GM21723 (cell line): ENCODE measurements at regions not wholly inside any gene's neighbourhood (a gene's known extent, or its start where the extent isn't known, plus 50 kb on each side); places are given as distances from the start of the nearest gene placed in this dataset.
A peak's percentile ranks its signal among the peaks of the same experiment; 100 is the strongest.
"Not testable (repeated sequence)": the region's sequence is repeated elsewhere in the genome, so short reads cannot be mapped to it uniquely, and the experiment has no call there.

ENCODE experiments used
- ATAC-seq: cut with Tn5 transposase; IDR thresholded peaks from one replicate; pipeline ENCODE4 v1.9.1; 2021; ENCODE audit warnings: mild to moderate bottlenecking, moderate library complexity; ENCODE audit not compliant: unreplicated experiment

- ATAC-seq, result not testable (repeated sequence)
These were observed 290.3 kb upstream of the PLGLB1 start for GRCh38 chr2:87311896-87312441.

DNA sequence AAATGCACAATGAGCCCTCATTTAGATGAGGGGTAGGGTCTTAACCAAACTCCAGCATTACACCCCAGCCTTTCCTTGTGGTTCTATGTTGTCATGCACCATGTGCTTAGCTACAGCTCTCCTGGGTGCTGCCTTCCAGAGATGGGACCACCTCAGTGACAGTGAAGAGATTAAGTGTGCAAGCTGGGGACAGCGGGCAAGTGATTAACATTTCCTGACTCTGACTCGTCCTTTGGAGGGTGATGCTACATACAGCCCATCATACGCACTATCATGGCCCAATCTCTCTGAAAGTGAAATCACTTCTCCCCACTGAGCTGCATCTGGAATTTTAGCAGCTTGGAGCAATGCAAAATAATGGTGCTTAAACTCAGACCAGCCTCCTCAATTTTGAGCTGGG, 293.0 kb upstream of the PLGLB1 start:
- not testable (repeated sequence) for ATAC-seq

DNA sequence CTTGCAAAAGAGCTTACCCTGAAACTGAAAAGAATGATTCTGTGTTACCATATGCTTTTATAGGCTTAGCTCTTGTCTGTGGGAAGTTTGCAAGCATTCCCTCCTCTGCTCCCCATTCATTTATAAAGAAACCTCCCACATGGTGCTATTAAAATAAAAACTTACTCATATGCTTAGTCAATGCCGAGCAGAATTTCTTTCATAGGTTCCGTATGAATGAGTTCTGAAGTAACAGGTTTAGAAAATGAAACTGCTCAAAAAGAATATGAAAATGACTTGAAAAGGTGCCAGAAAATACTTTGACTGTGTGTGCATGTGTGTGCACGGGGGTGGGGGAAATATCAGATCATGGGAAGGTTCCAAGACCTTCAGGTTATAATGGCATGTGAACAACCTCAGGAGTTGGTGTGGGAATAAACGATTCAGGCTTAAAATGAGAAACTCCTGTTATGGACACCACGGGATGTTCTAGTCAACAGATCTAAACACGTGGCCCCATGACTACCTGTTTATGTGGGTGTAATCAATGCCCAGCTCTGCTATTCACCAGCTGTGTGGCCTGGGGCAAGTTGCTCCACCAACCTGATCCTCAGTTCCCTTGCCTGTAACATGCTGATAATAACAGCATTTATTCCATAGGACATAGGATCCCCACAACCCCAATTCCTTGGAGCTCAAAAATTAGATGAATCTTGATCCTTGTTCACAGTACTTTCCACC, 293.7 kb upstream of the PLGLB1 start:
- peak; percentile 76 for ATAC-seq

GRCh38 chr2:87317193-87317592, 295.5 kb upstream of the PLGLB1 start:
- ATAC-seq, result not testable (repeated sequence)

DNA sequence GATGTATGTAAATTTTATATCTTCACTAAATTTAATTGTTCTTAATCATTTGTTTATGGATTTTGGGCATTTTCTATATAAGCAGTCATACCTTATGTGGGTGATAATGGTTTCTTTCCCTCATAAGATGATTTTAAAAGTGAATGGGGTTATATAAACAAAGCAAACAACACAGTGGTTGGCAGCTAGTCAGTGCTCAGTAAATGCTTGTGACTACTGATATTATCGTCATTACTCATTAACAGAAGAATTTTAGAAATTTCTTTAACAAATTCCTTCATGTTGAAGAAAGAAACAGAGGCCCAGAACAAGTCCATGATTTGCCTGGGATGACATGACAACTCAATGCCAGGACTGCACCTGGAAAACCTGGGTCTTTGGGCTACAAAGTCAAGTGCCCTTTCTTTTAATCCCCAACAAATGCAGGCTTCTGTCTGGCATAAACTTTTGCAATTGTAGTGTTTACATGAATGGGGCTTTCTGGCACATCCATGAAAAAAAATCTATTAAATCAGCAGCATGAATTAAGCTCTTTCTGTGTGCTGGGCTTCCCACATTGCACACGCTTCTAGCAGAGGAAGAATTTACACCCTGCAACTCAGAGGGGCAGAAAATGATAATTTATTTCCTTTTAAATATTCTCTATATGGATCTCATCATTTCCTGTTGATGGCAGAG, 297.3 kb upstream of the PLGLB1 start:
- not testable (repeated sequence) for ATAC-seq

GRCh38 chr2:87319705-87320104, 298.1 kb upstream of the PLGLB1 start:
- ATAC-seq, result not testable (repeated sequence)

- ATAC-seq, result not testable (repeated sequence)
These were observed 299.6 kb upstream of the PLGLB1 start for GRCh38 chr2:87321201-87321600.

DNA sequence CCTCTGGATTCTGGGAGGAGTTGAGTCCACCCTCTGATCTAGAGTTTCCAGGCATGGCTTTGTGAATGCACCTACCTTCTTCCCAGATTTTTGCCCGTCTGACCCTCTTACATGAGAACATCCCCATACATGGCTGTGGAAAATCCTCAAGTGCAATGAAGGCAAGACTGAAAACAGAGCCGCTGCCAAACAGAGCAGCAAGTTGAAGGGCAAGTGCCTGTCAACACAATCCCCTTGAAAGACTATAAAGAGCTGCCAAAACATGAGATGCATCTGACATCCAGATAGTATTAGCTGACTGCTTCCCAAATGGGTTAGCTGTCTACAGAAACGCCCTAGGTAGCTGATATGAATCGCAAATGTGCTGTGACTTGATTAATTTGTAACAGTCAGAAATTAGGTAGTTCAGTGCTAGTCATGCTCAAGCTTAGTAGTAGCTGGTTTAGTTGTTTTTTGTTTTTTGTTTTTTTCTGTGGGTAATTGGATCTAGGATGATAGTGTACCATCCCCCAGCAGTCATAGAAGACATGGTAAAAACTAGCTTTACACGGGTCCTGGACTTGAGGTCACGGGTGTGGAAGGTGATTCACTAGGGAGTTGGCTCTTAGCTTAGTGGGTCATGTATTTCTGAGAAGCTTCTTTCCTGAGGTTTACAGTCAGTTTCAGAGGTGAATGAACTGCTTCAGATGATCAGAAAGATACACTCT, 302.8 kb upstream of the PLGLB1 start:
- ATAC-seq, result not testable (repeated sequence)

GRCh38 chr2:87325042-87325910, 303.6 kb upstream of the PLGLB1 start:
- not testable (repeated sequence) for ATAC-seq

GRCh38 chr2:87325911-87326294, 304.3 kb upstream of the PLGLB1 start:
- not testable (repeated sequence) for ATAC-seq

- not testable (repeated sequence) for ATAC-seq
These were observed 305.1 kb upstream of the PLGLB1 start for GRCh38 chr2:87326754-87327153.

GRCh38 chr2:87327648-87328371, 306.2 kb upstream of the PLGLB1 start:
- ATAC-seq, result not testable (repeated sequence)

GRCh38 chr2:87329529-87329928, 307.9 kb upstream of the PLGLB1 start:
- ATAC-seq, result not testable (repeated sequence)

DNA sequence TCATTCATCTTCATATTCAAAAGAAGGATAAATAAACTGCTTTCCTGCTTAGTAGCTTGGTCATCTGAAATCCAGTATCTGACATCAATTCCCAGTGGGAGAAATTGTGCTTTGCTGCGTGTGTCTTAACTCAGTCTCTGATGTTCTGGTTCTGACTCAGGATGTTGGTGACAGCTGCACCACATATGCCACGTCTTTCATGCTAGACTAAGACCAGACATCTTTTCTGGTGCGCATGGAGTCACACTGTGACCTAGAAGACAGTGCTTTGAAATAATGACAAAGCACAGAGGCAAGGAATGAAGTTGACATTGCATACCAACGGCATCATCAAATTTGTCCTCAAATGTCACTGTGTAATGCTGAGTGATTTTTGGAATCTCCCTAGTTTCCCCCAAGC, 308.8 kb upstream of the PLGLB1 start:
- not testable (repeated sequence) for ATAC-seq

DNA sequence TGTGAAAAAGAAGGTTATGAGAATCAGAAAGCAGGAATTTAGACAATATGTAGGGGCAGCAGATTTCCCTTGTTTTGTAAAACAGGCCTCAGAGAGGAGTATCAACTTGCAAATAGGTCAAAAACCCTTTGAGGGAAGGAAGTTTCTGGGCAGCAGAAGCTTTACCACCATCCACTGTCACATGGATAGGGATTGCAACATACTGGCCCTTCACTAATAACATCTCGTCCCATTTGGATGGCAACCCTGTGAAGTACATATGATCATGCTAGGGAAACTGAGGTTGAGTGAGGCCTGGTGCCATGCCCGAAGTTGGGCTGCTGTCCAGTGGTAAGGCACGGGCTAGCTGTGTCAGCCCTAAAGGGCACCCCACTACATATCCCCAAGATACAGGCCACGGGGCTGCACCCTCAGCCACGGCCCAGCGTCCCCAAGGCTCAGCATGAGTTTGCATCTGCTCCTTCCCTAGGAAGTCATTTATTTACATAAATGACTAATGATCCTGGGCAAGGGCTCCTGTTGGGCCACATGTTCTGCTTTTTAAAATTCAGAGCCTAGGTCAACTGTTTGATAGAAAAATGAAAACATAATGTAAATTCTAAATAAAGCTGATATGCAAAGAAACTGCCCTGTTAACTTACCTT, 310.4 kb upstream of the PLGLB1 start:
- not testable (repeated sequence) for ATAC-seq

DNA sequence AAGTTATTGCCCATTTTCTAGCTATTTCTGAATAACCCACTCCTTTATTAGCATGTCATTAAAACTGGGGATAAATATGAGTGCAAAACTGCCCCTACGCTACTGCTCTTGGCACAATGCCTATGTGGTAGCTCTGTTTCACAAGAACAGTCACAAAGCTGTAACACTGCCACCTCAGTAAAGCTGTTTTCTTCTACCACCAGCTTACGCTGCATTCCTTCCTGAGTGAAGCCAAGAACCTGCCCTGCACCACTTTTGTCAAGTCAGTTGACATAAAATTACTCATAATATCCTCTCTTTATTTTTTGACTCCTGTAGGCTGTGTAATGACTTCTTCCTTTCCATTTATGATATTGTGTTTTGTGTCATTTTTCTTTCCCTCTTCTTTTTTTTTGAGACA, 313.2 kb upstream of the PLGLB1 start:
- not testable (repeated sequence) for ATAC-seq

GRCh38 chr2:87338998-87339397, 317.4 kb upstream of the PLGLB1 start:
- ATAC-seq, result not testable (repeated sequence)

- not testable (repeated sequence) for ATAC-seq
These were observed 320.0 kb upstream of the PLGLB1 start for GRCh38 chr2:87341601-87342014.

DNA sequence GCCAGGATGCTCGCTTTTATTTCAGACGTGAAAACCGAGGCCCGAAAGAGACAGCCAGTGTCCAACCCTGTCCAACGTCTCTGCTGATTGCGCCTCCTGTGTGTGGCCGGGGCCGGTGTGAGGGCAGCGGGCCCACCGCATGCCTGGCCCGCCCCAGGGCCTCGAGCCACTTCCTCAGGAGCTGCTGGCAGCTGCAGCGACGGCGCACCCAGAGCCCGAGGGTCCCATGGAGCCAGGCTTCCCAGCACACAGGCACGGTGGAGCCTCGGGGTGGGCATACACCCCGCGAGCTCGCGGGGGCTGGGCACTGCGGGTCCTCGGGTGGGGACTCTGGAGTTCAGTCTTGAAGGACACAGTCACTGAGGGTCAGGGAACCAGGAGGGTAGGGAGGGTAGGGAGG, 320.5 kb upstream of the PLGLB1 start:
- ATAC-seq, result not testable (repeated sequence)
